ENCODE measurements at regions not wholly inside any gene's neighbourhood (a gene's known extent, or its start where the extent isn't known, plus 50 kb on each side); places are given as distances from the start of the nearest gene placed in this dataset.
A peak's percentile ranks its signal among the peaks of the same experiment; 100 is the strongest.

DNA sequence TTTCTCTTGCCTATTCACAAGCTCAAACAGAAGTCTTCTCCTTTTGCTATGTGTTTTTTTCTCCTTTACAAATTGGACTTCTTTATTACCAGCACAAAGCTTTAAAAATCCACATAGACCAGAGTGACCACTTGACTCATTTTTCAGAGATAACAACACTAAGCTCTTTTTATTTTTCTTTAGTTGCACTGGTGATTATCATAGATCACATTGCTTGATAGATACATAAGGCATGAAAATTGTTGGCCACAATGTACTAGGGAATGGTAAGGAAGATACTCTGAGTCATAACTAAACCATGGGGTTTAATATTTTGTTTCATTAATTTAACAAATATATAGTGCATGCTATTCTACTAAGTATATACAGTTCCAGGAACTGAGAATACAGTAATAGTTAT, 159.0 kb downstream of the GASK1B start:
- Histone ChIP-seq H2AFZ (ENCODE audit: low read depth) (no peak overlapping the region), H3K9me3 (0 out of 2 replicates have a peak, but pooled peaks cover 4% of the 10 kb centered on the region), H3K4me2 (no peak overlapping the region), H3K4me3 (ENCODE audit: low read depth in 2 of 2, low read length in 1 of 2) (no peak overlapping the region), H3K4me1 (ENCODE audit: control insufficient read depth in 1 of 2, insufficient read depth in 2 of 2, low read depth in 1 of 2, low read length in 1 of 2) (peaks cover 0 to 20% of the 10 kb centered on the region in 2 experiments; a peak in 2 of 4 replicates), H3K79me2 (ENCODE audit: insufficient read depth) (no peaks in the 10 kb centered on the region), H3K27ac (ENCODE audit: low read depth in 2 of 2, low read length in 1 of 2) (peak overlapping the region in 1 of 2 experiments; percentile 85; a peak in 2 of 4 replicates), H3K27me3 (ENCODE audit: insufficient read depth) (no peaks in the 10 kb centered on the region), H3K9me2 (no peaks in the 10 kb centered on the region), H4K20me1 (ENCODE audit: insufficient read depth) (no peaks in the 10 kb centered on the region), H3F3A (replicated peaks; ENCODE audit: insufficient read depth) (peaks cover 36% of the 10 kb centered on the region), H3K36me3 (replicated peaks in 1 of 2; ENCODE audit: control insufficient read depth in 1 of 2, insufficient read depth in 2 of 2, low read length in 1 of 2) (no peaks in the 10 kb centered on the region), H3K9ac (no peak overlapping the region)
- DNase-seq: no peak
- ChIA-PET CTCF (interaction anchor here (1.0 kb wide), 1 partner anchor 796 kb away, joined by 3 read pairs; no protein-coding TSS in a partner anchor), POLR2A (no interaction called here)
- TF ChIP-seq CHD2 (IDR thresholded peaks at IDR 0.05; ENCODE audit: low read length, partially characterized antibody) (no peak), RAD21 (IDR thresholded peaks at IDR 0.05; ENCODE audit: low read length) (no peak), TCF12 (IDR thresholded peaks at IDR 0.05) (peak; percentile 86), TEAD4 (IDR thresholded peaks at IDR 0.05; ENCODE audit: borderline replicate concordance, insufficient read depth) (peak; percentile 66; the same call in 1 of the 2 replicates), FOSL2 (IDR thresholded peaks at IDR 0.05; ENCODE audit: borderline replicate concordance, low read depth) (peak; percentile 57), POLR2AphosphoS5 (IDR thresholded peaks at IDR 0.05; ENCODE audit: low read depth, low read length) (no peak), GABPA (IDR thresholded peaks at IDR 0.05; ENCODE audit: low read depth) (no peak), FOXJ3 (CRISPR knock-in tag; IDR thresholded peaks at IDR 0.05) (no peak), EP300 (IDR thresholded peaks at IDR 0.05; ENCODE audit: borderline replicate concordance in 1 of 2, low read depth in 1 of 2, low read length in 1 of 2) (peak in 1 of 2 experiments; percentile 65; a peak in 1 of 4 replicates), IRF3 (IDR thresholded peaks at IDR 0.05; ENCODE audit: low read depth, low read length) (no peak), USF1 (IDR thresholded peaks at IDR 0.05; ENCODE audit: borderline replicate concordance, low read depth) (0 out of 2 replicates have a peak, but pooled peaks have one; percentile 13), REST (IDR thresholded peaks at IDR 0.05; ENCODE audit: low read depth, low read length) (no peak), SMC3 (IDR thresholded peaks at IDR 0.05; ENCODE audit: low read depth, low read length) (no peak), EZH2phosphoT487 (IDR thresholded peaks at IDR 0.05; ENCODE audit: borderline replicate concordance, low read depth) (no peak), USF2 (IDR thresholded peaks at IDR 0.05; ENCODE audit: borderline replicate concordance, low read depth, low read length) (no peak), MAX (IDR thresholded peaks at IDR 0.05; ENCODE audit: low read depth) (no peak), RXRA (IDR thresholded peaks at IDR 0.05; ENCODE audit: borderline replicate concordance, low read depth) (peak; percentile 28; the same call in 1 of the 2 replicates), SIN3A (IDR thresholded peaks at IDR 0.05; ENCODE audit: borderline replicate concordance, low read depth, low read length) (no peak), YY1 (IDR thresholded peaks at IDR 0.05; ENCODE audit: low read depth) (no peak), GATA2 (CRISPR knock-in tag; IDR thresholded peaks at IDR 0.05) (no peak), FOXM1 (IDR thresholded peaks at IDR 0.05; ENCODE audit: low read depth) (peak; percentile 18; the same call in 1 of the 2 replicates)
- TF ChIP-seq, protein P1, sequence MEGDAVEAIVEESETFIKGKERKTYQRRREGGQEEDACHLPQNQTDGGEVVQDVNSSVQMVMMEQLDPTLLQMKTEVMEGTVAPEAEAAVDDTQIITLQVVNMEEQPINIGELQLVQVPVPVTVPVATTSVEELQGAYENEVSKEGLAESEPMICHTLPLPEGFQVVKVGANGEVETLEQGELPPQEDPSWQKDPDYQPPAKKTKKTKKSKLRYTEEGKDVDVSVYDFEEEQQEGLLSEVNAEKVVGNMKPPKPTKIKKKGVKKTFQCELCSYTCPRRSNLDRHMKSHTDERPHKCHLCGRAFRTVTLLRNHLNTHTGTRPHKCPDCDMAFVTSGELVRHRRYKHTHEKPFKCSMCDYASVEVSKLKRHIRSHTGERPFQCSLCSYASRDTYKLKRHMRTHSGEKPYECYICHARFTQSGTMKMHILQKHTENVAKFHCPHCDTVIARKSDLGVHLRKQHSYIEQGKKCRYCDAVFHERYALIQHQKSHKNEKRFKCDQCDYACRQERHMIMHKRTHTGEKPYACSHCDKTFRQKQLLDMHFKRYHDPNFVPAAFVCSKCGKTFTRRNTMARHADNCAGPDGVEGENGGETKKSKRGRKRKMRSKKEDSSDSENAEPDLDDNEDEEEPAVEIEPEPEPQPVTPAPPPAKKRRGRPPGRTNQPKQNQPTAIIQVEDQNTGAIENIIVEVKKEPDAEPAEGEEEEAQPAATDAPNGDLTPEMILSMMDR (IDR thresholded peaks at IDR 0.05): no peak
- TF ChIP-seq, protein P2, sequence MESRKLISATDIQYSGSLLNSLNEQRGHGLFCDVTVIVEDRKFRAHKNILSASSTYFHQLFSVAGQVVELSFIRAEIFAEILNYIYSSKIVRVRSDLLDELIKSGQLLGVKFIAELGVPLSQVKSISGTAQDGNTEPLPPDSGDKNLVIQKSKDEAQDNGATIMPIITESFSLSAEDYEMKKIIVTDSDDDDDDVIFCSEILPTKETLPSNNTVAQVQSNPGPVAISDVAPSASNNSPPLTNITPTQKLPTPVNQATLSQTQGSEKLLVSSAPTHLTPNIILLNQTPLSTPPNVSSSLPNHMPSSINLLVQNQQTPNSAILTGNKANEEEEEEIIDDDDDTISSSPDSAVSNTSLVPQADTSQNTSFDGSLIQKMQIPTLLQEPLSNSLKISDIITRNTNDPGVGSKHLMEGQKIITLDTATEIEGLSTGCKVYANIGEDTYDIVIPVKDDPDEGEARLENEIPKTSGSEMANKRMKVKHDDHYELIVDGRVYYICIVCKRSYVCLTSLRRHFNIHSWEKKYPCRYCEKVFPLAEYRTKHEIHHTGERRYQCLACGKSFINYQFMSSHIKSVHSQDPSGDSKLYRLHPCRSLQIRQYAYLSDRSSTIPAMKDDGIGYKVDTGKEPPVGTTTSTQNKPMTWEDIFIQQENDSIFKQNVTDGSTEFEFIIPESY (IDR thresholded peaks at IDR 0.05; ENCODE audit: borderline replicate concordance, low read depth): no peak
